GM21390 (cell line): ENCODE measurements at regions not wholly inside any gene's neighbourhood (a gene's known extent, or its start where the extent isn't known, plus 50 kb on each side); places are given as distances from the start of the nearest gene placed in this dataset.

Experiments used
- ATAC-seq: cut with Tn5 transposase; IDR thresholded peaks from one replicate; pipeline ENCODE4 v1.9.1; 2021; ENCODE audit not compliant: unreplicated experiment

- no peak for ATAC-seq
These were observed 109.4 kb upstream of the SPACA1 start for GRCh38 chr6:87938287-87938686.

- ATAC-seq = no peak
These were observed 111.6 kb upstream of the SPACA1 start for GRCh38 chr6:87936065-87936464.

GRCh38 chr6:87935196-87935595 is 112.4 kb upstream of the SPACA1 start:
- ATAC-seq = no peak

GRCh38 chr6:87932361-87932760 is 115.3 kb upstream of the SPACA1 start:
- ATAC-seq = no peak

GRCh38 chr6:87929843-87930288 is 117.8 kb upstream of the SPACA1 start:
- ATAC-seq = peak; percentile 63

GRCh38 chr6:87926687-87927086 is 121.0 kb upstream of the SPACA1 start:
- no peak for ATAC-seq

GRCh38 chr6:87926072-87926471 is 121.6 kb upstream of the SPACA1 start:
- ATAC-seq = no peak

GRCh38 chr6:87925373-87926060 is 122.1 kb upstream of the SPACA1 start:
- peak; percentile 56 for ATAC-seq

- ATAC-seq = no peak
These were observed 124.1 kb upstream of the SPACA1 start for GRCh38 chr6:87923389-87924050.

GRCh38 chr6:87922947-87923330 is 124.7 kb upstream of the SPACA1 start:
- ATAC-seq = peak; percentile 70

- ATAC-seq = peak; percentile 27
These were observed 125.3 kb upstream of the SPACA1 start for GRCh38 chr6:87922196-87922946.

- no peak for ATAC-seq
These were observed 126.6 kb upstream of the SPACA1 start for GRCh38 chr6:87921034-87921433.

GRCh38 chr6:87920245-87920644 is 127.4 kb upstream of the SPACA1 start:
- no peak for ATAC-seq

- no peak for ATAC-seq
These were observed 128.2 kb upstream of the SPACA1 start for GRCh38 chr6:87919416-87919815.

- no peak for ATAC-seq
These were observed 128.6 kb upstream of the SPACA1 start for GRCh38 chr6:87919001-87919400.

- ATAC-seq = no peak
These were observed 129.1 kb upstream of the SPACA1 start for GRCh38 chr6:87918461-87918941.

GRCh38 chr6:87917886-87918285 is 129.8 kb upstream of the SPACA1 start:
- ATAC-seq = no peak

- no peak for ATAC-seq
These were observed 131.2 kb upstream of the SPACA1 start for GRCh38 chr6:87916446-87916845.

GRCh38 chr6:87914637-87915395 is 132.8 kb upstream of the SPACA1 start:
- peak; percentile 72 for ATAC-seq

GRCh38 chr6:87913974-87914373 is 133.7 kb upstream of the SPACA1 start:
- ATAC-seq = no peak

- no peak for ATAC-seq
These were observed 135.5 kb upstream of the SPACA1 start for GRCh38 chr6:87912102-87912501.
